ENCODE measurements at regions not wholly inside any gene's neighbourhood (a gene's known extent, or its start where the extent isn't known, plus 50 kb on each side); places are given as distances from the start of the nearest gene placed in this dataset.

DNA sequence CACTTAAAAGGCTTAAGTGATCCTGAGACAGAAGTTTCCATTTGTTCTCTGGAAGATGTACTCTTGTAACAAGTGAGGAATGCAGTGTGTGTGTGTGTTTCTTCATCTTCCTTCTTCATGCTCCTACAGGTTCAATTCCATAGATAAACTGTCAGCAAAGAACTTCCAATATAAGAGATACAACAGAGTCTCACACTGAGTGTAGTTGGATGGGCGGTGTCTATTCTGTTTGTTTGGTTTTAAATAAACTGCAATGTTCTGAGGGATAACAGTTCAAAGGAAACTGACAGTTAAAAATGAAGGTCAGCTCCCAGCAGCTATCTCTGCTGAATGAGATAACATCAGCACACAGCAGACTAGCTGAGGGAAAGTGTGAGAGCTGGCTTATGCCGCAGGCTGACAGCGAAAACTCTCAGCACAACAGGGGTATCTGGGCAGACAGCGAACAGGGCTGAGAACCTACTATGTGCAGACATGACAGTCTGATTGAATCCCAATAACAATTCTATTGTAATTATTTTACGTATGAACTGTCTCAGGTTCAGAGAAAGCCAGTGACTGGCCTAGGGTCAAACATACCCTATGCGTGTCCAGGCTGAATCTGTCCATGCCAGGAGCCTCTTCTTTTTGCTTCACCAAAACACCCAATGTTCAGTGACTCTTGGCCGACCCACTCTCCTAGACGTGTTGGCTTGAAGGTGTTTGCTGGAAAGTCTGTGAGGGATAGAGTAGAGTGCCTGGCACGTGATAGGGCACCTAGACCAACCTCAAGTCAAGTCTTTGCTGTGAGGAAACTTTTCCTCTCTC lies 201.9 kb upstream of the TRIB2 start:
- FAIRE-seq: no peak

DNA sequence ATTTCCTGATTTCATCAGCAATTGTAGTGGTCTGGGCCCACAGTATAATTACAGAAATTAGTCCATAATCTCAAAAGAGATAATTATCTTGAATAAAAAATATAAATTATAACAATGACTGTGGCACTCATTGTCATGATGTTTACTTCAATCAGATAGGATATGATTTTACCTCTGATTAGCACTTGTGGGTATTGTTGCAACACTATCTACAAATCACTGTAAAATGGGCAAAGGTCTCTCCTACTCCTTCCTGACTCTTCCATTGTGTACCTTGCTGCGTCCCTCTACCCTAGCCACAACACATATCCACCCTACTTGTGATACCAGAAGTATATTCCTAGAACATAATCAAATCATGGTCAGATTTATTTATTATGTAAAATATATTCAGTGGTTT lies 200.9 kb upstream of the TRIB2 start:
- no peak for FAIRE-seq

DNA sequence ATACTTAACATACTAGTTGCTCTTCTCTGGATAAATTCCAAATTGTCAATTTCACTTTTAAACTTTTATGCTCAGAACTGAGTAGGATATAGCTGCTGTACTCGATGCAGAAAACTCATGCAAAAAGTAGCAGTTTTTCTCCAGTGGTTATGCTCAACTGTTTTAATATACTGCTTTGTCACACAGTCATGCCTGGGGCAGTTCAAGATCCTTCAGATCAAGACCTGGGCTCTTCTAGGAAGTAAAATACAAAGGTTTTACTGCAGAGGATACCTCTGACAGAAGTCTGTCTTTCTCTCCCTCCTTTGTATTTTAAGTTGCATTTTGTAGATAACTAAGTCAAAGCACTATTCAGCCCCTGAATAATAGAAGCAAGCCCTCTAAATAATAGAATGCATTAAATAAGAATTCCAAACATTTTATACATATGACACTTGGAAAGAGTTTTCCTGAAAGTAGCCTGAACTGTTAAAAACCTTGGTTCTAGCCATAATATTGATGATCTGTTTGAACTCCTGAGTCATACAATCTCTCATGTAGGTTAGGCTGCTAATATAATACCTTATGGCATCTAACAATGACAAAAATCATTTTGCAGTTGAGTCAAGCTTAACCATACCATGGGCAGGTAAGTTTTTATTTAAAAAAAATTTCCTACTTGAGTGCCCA lies 183.3 kb upstream of the TRIB2 start:
- no peak for FAIRE-seq

DNA sequence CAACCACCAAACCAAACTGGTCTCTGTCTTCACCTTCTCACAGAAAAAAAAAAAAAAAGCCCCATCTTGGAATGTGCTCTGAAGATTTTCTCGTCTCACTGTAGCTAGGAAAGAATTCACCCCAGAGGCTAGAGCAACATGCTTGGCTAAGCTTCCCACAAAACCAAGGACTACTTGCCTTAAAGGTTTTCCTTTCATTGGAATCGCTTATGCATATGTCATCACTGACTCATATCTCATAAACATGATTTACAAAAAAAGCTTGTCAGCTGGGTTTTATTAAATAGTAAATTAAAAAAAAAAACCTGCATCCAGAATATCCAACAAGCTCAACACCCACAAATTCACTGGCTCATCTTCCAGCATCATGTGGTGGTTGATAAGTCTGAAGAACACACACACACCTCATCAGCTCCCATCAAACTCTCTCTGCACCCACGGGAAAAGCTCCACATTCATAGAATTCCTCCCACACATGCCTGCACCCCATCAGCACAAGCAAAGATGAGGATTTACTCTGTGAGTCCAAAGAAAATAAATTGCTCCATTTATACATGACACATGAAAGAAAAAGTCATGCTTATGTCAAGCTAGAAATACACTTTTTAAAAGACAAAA lies 182.0 kb upstream of the TRIB2 start:
- FAIRE-seq: no peak

DNA sequence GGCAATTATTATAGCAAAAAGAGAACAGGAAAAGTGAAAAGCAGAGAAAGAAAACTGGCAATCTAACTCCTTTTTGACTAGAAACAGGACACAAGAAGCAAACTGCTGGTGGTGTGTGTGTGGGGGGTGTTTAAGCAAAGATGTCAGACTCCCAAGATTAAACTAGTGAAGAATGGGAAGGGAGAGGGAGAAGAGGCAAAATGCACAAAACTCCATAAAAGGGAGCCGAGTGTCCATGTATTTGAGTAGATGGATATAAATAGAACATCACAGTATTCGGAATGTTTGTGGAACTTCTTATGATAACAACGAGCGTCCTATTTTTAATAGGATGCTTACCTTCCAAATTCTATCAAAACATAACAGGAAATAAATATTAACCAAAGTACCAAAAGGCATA lies 179.8 kb upstream of the TRIB2 start:
- no peak for FAIRE-seq

DNA sequence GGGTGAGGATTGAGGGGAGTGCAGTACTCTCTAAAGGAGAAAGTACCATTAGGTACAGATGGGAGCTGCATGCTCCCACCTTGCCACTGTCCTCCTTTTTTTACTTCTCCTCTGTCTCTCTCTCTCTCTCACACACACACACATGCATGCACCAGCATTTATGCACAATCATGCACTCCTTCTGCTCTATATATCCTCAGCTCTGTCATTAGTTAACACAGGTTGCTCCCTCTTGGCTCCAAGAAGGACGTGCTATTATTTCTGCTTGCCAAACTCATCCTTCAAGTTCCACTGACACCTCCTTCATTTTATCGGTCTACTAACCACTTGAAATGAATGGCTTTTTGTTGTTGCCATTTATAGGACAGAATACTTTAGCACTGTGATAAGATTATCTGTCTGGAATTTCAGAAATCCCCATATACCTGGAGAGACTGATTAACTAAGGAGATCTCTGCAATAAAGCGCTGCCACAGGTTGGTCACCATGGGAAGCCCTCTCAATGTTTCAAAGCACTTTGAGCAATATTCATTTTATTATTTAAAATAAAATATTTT lies 178.5 kb upstream of the TRIB2 start:
- no peak for FAIRE-seq

DNA sequence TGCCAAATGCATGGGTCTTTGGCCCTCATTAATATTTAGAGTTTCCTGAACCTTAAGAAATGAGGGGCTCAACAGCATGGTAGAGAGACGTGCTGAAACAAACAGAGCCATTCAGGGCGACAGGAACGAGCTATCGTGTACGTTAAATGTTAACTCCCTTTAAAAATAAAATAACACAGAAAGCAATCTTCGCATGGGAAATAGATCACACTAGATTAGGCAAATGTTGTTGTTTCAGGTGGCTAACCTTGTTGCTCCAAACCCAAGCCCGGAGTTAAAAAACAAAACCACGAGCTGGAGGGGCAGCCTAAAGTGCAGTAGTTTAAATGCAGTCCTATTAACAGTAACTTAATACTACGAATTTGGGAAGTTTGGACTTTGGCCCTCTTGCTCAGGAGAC lies 177.4 kb upstream of the TRIB2 start:
- no peak for FAIRE-seq

DNA sequence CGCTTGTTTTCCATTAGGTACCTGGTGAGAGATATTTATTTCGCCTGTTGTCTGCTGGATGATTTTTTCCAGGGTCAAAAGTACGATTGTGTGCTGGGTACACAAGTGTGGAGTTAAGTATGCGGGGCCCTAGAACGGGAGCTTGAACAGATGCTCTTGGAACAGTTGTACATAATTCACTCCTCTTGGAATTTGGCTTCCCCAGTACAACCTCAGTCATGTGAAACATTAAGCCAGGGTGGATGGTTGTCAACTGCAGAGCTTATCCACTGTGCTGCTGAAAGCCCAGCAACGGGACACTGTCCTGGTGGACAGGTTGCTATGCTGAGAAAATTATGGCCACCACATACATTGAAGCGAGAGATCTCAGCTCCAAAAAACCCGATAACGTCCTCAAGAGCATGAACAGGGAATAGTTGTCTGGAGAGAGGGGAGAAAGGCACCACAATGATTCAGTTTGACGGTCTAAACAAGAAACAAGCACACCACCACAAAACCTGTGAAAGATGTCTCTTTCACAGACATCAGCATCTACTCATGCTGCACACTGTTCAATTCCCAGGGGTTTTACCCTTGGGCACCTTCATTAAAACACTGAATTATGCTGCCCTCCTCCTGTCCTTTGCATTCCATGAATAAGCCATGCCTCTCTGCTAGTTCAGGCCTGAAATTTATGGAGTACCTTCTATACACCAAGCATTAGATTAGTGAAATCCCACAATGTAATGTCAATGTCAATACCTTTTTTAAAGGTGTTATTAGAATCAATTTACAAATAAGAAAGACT lies 176.8 kb upstream of the TRIB2 start:
- FAIRE-seq: no peak

DNA sequence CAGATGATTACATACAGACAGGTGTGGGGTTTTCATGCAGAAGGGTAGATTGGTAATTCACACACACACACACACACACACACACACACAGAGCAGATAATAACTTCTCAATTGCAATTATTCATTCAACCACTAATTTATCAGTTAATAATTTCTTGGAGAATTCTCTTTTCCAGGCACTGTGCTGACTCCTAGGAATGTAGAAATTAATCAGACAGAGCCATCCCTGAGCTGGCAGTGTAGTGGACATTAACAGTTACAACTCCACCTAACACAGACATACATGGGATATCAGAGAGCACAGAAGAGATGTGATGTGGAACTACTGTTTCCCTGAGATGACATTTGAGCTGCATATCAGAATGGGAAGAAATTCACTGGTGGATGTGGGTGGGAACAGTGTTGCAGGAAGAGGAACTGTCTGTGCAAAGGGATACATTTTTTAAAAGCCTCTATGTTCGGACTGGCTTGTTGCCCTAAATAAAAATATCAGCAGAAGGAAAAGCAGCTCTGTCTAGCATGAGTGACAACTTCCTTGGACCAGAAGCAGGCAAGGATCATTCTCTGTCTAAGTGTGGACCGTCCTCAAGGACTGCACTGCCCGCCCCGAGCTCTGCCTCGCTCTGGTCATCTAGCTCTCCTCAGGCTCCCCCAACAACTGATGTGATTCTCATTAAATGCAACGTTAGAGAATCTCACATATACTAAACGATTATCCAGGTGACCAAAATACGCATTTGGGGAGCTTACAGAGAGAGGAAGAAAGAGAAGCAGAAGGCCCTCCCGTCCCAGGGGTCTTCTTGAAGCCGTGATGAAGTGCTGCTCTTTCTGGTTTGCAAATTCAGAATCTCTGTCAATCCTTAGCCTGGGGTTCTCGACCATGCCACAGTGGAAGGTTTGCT lies 173.4 kb upstream of the TRIB2 start:
- FAIRE-seq: no peak

DNA sequence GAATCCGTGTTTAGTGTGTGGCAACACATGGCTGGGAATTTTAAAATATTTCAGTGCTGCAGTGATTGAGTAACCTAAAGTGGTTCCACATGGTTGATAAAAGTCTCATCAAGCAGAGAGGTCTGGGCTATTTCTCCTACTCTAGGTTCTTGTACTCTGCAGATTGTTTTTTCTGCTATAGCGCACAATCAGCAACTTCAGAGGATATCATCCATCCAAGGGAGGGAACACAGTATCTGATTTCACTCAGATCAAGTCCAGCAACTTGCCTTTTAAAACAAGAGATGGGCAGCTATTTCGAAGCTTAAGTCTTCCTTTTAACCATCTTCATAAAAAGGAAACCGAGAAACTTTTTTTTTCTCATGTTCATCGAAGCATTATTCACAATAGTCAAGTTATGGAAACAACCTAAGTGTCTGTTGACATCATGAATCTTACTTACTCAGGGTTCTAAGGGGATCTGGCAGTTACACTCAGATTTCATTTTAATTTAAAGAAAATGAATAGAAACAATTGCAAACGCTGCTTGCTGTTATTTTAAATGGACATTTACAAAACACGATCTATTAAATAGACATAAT lies 172.7 kb upstream of the TRIB2 start:
- no peak for FAIRE-seq

DNA sequence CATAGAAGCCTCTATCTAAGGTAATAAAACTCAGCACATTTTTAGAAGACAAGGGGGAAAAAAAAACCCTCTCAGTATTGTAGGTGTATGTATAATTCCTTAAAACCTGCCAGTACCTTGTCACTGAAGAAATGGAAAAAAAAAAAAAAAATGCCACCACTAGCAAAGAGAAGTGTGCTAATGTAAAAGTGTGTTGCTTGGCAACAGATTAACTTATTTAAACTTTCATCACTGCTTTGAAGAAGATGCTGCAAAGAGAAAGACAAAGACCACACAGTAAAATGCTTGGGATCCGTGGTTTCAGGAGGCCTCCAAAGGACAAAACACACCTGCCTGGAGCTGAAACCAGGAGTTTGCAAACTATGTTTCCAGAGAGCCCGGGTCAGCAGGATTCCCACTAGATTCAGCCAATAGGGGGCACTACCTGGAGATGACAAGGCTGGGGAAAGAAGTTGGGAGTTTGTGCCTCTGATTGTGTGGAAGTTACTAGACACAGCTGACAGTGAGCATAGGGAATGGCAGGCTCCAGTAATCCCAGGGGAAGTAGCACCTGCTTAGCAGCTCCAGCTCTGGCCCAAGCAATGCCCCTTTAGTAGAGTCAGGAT lies 169.1 kb upstream of the TRIB2 start:
- FAIRE-seq: no peak

DNA sequence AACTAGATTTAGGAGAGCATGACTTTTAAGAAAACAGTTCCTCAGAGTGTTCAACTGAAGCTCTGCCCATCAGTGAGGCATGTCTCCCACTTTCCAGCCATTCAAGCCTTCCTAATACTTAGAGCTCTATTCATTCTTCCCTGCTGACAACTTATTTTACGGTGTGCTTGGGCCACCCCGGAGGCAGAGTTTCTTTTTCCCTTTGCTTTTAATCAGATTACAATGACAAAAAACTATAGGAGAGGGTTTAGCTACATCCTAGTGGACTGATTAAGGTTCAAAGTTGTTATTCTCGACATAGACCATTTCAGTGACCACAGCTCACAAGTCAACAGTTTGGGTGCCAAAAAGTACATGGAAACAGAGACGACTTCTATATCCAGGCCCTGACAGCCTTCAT lies 167.8 kb upstream of the TRIB2 start:
- no peak for FAIRE-seq

DNA sequence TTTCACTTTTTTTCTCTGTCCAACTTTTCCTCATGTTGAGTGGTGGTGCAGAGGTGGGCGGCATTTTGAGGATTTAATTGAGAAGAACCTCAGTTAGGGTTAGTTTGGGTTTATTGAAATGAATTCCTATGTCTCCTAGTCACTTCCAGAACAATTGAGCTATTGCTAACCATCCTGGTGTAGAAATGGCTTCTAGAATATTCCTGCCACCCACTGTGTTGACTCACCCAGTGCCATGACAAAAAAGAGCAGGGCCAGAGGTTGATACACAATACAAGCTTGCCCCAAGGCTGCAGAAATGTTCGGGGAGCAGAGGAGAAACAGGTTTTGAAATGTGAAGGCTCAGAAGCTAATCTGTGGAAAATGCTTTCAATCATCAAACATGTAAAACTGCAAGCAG lies 167.1 kb upstream of the TRIB2 start:
- no peak for FAIRE-seq

DNA sequence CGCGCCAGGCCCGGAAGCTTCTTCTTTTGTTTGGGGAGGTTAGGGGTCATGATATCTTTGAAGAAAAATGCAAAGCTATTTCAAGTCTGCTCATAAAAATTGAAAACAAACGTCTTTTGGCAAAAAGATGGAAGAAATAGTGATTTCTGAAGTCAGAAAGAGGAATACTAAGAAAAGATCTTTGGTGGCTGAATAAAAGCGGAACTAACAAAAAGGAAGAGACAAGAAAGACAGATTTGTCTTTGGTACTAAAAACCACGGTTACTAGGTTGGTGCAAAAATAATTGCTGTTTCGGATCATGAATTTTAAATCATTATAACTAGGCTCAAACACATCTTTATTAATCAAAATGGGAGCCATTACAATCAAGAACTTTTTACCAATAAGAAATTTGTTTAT lies 164.6 kb upstream of the TRIB2 start:
- FAIRE-seq: no peak

DNA sequence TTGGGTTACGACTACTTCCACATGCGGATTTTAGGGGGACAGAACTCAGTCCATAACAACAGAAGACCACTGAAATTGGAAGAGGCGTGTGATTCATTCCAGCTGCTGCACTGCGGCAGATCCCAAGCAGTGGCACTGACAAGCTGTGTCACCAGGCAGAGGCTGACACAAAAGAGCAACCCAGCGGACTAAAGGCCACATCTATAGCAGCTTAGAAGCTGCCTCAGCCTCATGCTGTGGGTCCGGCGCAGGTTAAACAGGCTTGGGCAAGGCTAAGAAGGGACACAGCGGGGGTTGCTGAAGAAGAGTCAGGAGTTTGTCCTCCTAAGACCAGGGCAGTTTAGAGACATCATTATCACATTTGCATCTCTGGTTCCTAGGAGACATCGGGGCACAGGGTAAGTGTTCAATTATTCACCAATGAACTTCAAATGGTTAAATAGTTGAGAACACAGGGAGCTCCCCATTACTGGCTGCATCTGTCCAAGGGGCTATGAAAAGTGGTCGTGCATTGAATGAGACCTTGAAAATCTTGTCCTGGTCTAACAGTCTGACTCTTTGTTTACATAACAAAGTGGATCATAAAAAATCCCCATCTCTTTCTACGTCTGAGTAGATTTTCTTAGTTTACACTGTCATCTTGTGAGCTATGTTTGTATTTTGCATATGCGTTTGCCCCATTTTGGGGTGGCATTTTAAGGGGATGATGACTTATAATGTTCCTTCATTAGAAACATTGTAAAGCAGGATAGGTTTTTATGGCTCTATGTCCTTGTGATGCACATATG lies 162.3 kb upstream of the TRIB2 start:
- FAIRE-seq: no peak

DNA sequence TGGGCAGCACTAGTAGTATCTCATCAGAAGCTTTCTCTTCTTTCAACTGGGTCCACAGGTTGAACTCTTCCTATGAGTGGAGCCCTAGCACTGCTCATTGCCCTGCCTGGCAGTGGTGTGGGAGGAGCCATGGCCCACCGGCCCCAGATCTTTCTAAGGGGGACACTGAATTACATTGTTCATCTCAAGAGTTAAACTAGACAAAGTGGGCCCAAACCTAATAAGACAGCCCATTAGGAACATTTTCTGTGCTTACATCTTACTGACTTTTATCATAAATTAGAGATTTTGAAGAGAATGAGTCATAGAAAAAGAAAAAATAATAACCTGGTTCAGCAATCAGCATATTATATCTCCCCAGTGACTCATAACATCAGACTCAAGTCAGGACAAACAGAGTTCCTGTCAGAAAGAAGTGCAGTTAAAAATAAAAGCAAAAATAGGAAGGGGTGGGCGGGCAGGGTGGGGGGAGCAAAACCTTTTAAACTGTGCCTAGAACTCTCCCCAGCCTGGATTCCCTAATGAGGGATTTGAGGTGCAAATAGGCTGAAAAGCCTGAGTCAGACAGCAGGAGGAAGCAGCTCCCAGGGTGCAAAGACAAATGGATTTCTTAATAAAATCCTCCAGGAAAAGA lies 161.6 kb upstream of the TRIB2 start:
- no peak for FAIRE-seq

DNA sequence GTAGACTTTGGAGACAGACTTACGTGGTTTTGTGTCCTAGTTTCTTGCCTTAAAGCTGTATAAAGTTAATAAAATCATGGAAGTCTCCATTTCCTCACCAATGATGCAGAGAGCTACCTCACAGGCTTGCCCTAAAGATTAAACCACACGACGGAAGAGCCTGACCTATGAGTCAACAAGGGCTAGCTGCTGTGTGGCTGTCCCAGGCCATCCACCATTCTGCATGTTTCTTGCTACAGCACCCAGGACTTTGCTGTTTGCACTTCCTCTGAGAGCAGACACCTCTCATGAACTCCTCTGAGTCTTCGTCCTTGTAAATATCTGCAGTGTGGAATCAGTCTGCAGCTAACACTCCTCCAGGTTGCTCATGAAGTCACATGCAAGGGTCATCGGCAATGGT lies 160.0 kb upstream of the TRIB2 start:
- FAIRE-seq: no peak

DNA sequence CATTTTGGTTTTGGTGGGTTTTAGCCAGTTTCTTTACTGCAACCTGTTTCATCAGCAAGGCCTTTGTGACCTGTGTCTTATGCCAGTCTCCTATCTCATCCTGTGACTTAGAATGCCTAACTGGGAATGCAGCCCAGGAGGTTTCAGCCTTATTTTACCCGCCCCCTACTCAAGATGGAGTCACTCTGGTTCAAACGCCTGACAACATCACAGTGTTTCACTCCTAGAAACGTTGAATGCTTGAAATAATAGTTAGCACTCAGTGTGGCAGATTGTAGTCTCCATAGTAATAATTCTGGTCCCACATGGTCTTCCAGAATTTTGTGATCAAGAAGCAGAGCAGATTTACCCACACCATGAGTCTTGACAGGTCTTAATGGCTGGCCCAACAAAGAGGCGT lies 159.0 kb upstream of the TRIB2 start:
- no peak for FAIRE-seq

DNA sequence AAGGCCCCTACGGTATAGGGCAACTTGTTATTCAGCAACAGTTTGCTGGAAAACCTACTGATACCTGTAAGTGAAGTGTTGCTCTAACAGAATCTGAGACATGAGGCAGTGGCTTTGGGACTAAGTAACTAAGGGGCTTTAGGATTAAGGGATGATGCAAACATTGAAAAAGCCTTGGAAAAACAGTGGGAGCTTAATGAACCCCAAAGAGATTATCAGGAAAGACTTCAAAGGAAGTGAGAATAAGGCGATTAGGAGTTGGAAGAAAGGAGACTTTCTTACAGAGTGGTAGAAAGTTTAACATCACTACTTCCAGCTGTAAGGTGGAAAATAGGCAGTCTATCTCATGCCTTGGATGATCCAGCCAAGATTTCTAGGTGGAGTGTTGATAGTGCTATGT lies 158.2 kb upstream of the TRIB2 start:
- no peak for FAIRE-seq

DNA sequence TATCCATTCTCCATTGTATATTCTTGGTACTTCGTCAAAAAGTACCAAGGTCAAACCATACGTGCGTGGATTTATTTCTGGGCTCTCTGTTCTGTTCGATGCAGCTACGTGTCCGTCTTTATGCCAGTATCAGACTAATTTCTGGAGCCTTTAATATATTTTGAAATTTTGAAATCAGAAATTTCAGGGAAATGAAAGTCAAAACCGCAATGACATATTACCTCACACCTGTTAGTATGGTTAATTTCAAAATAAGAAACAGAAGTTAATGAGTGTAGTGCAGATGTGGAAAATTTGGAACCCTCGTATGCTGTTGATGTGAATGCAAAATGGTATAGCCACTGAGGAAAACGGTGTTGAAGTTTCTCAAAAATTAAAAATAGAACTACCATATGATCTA lies 156.1 kb upstream of the TRIB2 start:
- FAIRE-seq: no peak
